HepG2 (cell line): ENCODE measurements at regions not wholly inside any gene's neighbourhood (a gene's known extent, or its start where the extent isn't known, plus 50 kb on each side); places are given as distances from the start of the nearest gene placed in this dataset.

Source experiments
- ATAC-seq: fragments of 200-7000 bp; cut with Tn5 transposase; 3 replicates; pipeline ENCODE4 v1.9.1; 2020; ENCODE audit warnings: mild to moderate bottlenecking, moderate library complexity
- BruUV-seq: library from RNA; stranded (reverse); fragments of 400-500 nt; replicated peaks from 2 replicates; lab custom pipeline; 2021; lab: Mats Ljungman, UMichigan
- CTCF ChIA-PET: fragments of 300-600 bp; formaldehyde crosslinking; extraction: SDS; loops from one replicate; lab custom pipeline; 2021; ENCODE audit warnings: low total read pairs, inconsistent platforms, low intra/inter-chr PET ratio; lab: Yijun Ruan, JAX
- POLR2A ChIA-PET: fragments of 350-600 bp; sonication (Branson Sonifier 250); formaldehyde crosslinking; loops from one replicate; lab custom pipeline; 2020; ENCODE audit warnings: antibody characterized with exemption, inconsistent platforms; lab: Yijun Ruan, JAX
- DNase-seq: peaks from one replicate; pipeline ENCODE4 v3.0.0-alpha.2; 2015; ENCODE audit warnings: low spot score
- FAIRE-seq: peaks from 3 replicates; lab custom pipeline; 2011; peaks lifted over from hg19 to GRCh38; lab: Jason Lieb, UNC
- H2AFZ ChIP-seq: one replicate; pipeline ENCODE4 v1.6.1; 2011; ENCODE audit warnings: low read length, inconsistent platforms
- H3K27ac ChIP-seq: fragments of 300-600 bp; 3 replicates; pipeline ENCODE4 v1.8.0; 2011; ENCODE audit warnings: mixed run types, mild to moderate bottlenecking, mixed read lengths, low read length, inconsistent platforms; ENCODE audit not compliant: insufficient read depth; ENCODE audit errors: extremely low read length
- H3K27me3 ChIP-seq, 2 experiments: fragments of 200-600 bp in 1 of 2; 2 replicates in 1 of 2; 3 replicates in 1 of 2; pipeline versions ENCODE4 v1.6.0 to v1.8.0; 2011; ENCODE audit warnings: low read length in 2 of 2, mild to moderate bottlenecking in 2 of 2, moderate library complexity in 2 of 2, inconsistent platforms in 1 of 2; ENCODE audit not compliant: insufficient read depth in 2 of 2, control insufficient read depth in 1 of 2
- H3K36me3 ChIP-seq, 2 experiments: fragments of 200-600 bp in 1 of 2; replicated peaks in 1 of 2; 2 replicates in 1 of 2; 3 replicates in 1 of 2; pipeline versions ENCODE4 v1.5.1 to v1.8.0; 2011; ENCODE audit warnings: low read length in 2 of 2, inconsistent platforms in 1 of 2; ENCODE audit not compliant: insufficient read depth in 2 of 2, control insufficient read depth in 1 of 2
- H3K4me1 ChIP-seq: 2 replicates; pipeline ENCODE4 v1.5.1; 2012; ENCODE audit warnings: low read length, inconsistent platforms; ENCODE audit not compliant: insufficient read depth
- H3K4me2 ChIP-seq: 2 replicates; pipeline ENCODE4 v1.6.0; 2011; ENCODE audit warnings: low read depth, low read length, inconsistent platforms
- H3K4me3 ChIP-seq, 3 experiments: fragments of 200-600 bp in 1 of 3; sonication (generic), shearing (Covaris generic) in 1 of 3; replicated peaks in 1 of 3; 2 replicates each; pipeline ENCODE4 v1.5.1; 2011 to 2016; ENCODE audit warnings: low read length in 3 of 3, inconsistent platforms in 2 of 3, low read depth in 2 of 3, mild to moderate bottlenecking in 2 of 3, control low read depth in 1 of 3, mixed read lengths in 1 of 3; ENCODE audit not compliant: insufficient read depth in 1 of 3
- H3K79me2 ChIP-seq: one replicate; pipeline ENCODE4 v1.6.1; 2011; ENCODE audit warnings: low read length, inconsistent platforms; ENCODE audit not compliant: insufficient read depth
- H3K9ac ChIP-seq: 2 replicates; pipeline ENCODE4 v1.6.0; 2011; ENCODE audit warnings: mild to moderate bottlenecking, low read depth, low read length, inconsistent platforms; ENCODE audit not compliant: insufficient read depth
- H3K9me3 ChIP-seq: 2 replicates; pipeline ENCODE4 v1.5.1; 2012; ENCODE audit warnings: mild to moderate bottlenecking, low read length
- H4K20me1 ChIP-seq: 2 replicates; pipeline ENCODE4 v1.6.0; 2011; ENCODE audit warnings: inconsistent platforms, mild to moderate bottlenecking, low read length, moderate library complexity; ENCODE audit not compliant: insufficient read depth
- DR1 ChIP-seq: sonication (generic); formaldehyde crosslinking; IDR thresholded peaks from 2 replicates; pipeline ENCODE4 v1.8.0; 2021; ENCODE audit warnings: mild to moderate bottlenecking, missing genetic modification reagents, inconsistent platforms
- GATAD2A ChIP-seq: IDR thresholded peaks from 2 replicates; pipeline ENCODE4 v1.6.1; 2016
- GMEB2 ChIP-seq: IDR thresholded peaks from 2 replicates; pipeline ENCODE4 v1.6.1; 2016; ENCODE audit warnings: missing biosample characterization, missing genetic modification reagents, low read depth
- NPAS2 ChIP-seq: sonication (generic); formaldehyde crosslinking; IDR thresholded peaks from 2 replicates; pipeline ENCODE4 v1.8.0; 2022; ENCODE audit warnings: mild to moderate bottlenecking, missing genetic modification reagents, borderline replicate concordance
- POGZ ChIP-seq: sonication (generic); formaldehyde crosslinking; IDR thresholded peaks from 2 replicates; pipeline ENCODE4 v1.4.0; 2020; ENCODE audit warnings: mild to moderate bottlenecking, missing genetic modification reagents
- SIX1 ChIP-seq: sonication (generic); formaldehyde crosslinking; IDR thresholded peaks from 2 replicates; pipeline ENCODE4 v1.4.0; 2020; ENCODE audit warnings: missing genetic modification reagents, borderline replicate concordance
- ZNF260 ChIP-seq: sonication (generic); formaldehyde crosslinking; IDR thresholded peaks from 2 replicates; pipeline ENCODE4 v1.4.0; 2020; ENCODE audit warnings: missing genetic modification reagents, low read depth, mild to moderate bottlenecking, borderline replicate concordance
- ZNF318 ChIP-seq: sonication (generic); formaldehyde crosslinking; IDR thresholded peaks from 2 replicates; pipeline ENCODE4 v1.4.0; 2020; ENCODE audit warnings: mild to moderate bottlenecking, missing genetic modification reagents
- ZNF549 ChIP-seq: sonication (generic); formaldehyde crosslinking; IDR thresholded peaks from 2 replicates; pipeline ENCODE4 v1.5.0; 2020; ENCODE audit warnings: missing genetic modification reagents
- ZNF572 ChIP-seq: sonication (generic); formaldehyde crosslinking; IDR thresholded peaks from 2 replicates; pipeline ENCODE4 v1.5.1; 2020; ENCODE audit warnings: mild to moderate bottlenecking, missing genetic modification reagents
- WGBS: methylation state at CpG from one replicate; pipeline ENCODE4 v1.1.6; 2017; ENCODE audit warnings: low lambda C conversion rate; 5-methylcytosine and 5-hydroxymethylcytosine counted together
- in situ Hi-C: cut with HindIII; loops from 2 replicates; pipeline ENCODE4 v1.10.0; 2017; ENCODE audit warnings: low pct_unique_long_range_greater_than_20kb; ENCODE audit not compliant: extremely low pct_ligation_motif_present
- intact Hi-C: fragments of 100-400 bp; cut with micrococcal nuclease; formaldehyde crosslinking; loops from one replicate; pipeline ENCODE4 v1.10.0; 2022; ENCODE audit not compliant: unreplicated experiment

- Histone ChIP-seq H3K79me2 (no peaks in the 10 kb centered on the region), H3K4me2 (no peak overlapping the region), H2AFZ (no peak overlapping the region), H3K9ac (no peak overlapping the region), H3K27ac (no peak overlapping the region), H3K4me1 (peaks cover 32% of the 10 kb centered on the region), H3K36me3 (no peaks in the 10 kb centered on the region), H4K20me1 (no peaks in the 10 kb centered on the region), H3K27me3 (no peaks in the 10 kb centered on the region; a peak in 1 of 5 replicates), H3K9me3 (no peaks in the 10 kb centered on the region), H3K4me3 (no peak overlapping the region)
- TF ChIP-seq ZNF549 (CRISPR knock-in tag) (no peak), DR1 (CRISPR knock-in tag) (no peak), ZNF260 (CRISPR knock-in tag) (no peak), SIX1 (CRISPR knock-in tag) (no peak), GMEB2 (CRISPR knock-in tag) (no peak), GATAD2A (CRISPR knock-in tag) (no peak), NPAS2 (no peak)
- ChIA-PET CTCF (no interaction called here), POLR2A (no interaction called here)
- no TSS peak for BruUV-seq
- FAIRE-seq (no peak), DNase-seq (no peak), ATAC-seq (no peak)
- intact Hi-C loops = no loop called here
- 5% methylated on average over 4 of the region's 6 CpGs for WGBS
- in situ Hi-C loops = no loop called here
Measured at GRCh38 chr5:5826911-5827310, 404.4 kb downstream of the ICE1 start.

DNA sequence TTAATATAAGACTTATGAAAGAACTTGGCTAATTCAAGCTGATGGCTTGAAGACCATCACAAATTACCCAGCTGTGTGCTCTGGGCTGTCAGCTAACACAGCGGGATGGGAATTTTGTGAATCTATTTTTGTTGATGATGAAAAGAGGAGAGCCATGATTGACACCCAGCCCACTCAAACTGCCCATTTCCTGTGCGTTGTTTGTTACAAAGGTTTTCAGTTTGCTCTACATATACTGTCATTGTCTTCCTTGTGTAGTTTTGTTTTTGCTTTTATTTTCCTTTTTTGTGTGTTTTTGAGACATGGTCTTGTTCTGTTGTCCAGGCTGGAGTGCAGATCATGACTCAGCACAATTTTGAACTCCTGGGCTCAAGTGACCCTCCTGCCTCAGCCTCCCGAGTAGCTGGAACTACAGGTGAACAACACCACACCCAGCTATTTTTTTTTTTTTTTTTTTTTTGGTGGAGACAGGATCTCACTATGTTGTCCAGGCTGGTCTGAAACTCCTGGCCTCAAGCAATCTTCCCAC, 400.3 kb downstream of the ICE1 start:
- no peaks in the 10 kb centered on the region; a peak in 1 of 5 replicates for H3K27me3 ChIP-seq
- WGBS = 52% methylated on average over 3 of the region's 3 CpGs
- H3K27ac ChIP-seq = no peak overlapping the region
- no peaks in the 10 kb centered on the region for H3K9me3 ChIP-seq
- ATAC-seq (no peak), FAIRE-seq (no peak), DNase-seq (no peak)
- H3K36me3 ChIP-seq = no peaks in the 10 kb centered on the region
- BruUV-seq = no TSS peak
- intact Hi-C loops (no loop called here), in situ Hi-C loops (no loop called here)
- no peak overlapping the region for H3K4me3 ChIP-seq
- H2AFZ ChIP-seq = no peak overlapping the region
- H3K4me2 ChIP-seq = no peak overlapping the region
- H4K20me1 ChIP-seq = no peaks in the 10 kb centered on the region
- POLR2A ChIA-PET = no interaction called here
- H3K4me1 ChIP-seq = peaks cover 15% of the 10 kb centered on the region
- no peaks in the 10 kb centered on the region for H3K79me2 ChIP-seq
- H3K9ac ChIP-seq = no peak overlapping the region
- CTCF ChIA-PET = no interaction called here
- TF ChIP-seq POGZ (CRISPR knock-in tag) = no peak
- TF ChIP-seq ZNF318 (CRISPR knock-in tag) = no peak
- no peak for TF ChIP-seq ZNF572 (CRISPR knock-in tag)
